GM21515 (cell line): ENCODE measurements at regions not wholly inside any gene's neighbourhood (a gene's known extent, or its start where the extent isn't known, plus 50 kb on each side); places are given as distances from the start of the nearest gene placed in this dataset.

Experiments used
- ATAC-seq: cut with Tn5 transposase; IDR thresholded peaks from one replicate; pipeline ENCODE4 v1.9.1; 2021; ENCODE audit not compliant: unreplicated experiment

DNA sequence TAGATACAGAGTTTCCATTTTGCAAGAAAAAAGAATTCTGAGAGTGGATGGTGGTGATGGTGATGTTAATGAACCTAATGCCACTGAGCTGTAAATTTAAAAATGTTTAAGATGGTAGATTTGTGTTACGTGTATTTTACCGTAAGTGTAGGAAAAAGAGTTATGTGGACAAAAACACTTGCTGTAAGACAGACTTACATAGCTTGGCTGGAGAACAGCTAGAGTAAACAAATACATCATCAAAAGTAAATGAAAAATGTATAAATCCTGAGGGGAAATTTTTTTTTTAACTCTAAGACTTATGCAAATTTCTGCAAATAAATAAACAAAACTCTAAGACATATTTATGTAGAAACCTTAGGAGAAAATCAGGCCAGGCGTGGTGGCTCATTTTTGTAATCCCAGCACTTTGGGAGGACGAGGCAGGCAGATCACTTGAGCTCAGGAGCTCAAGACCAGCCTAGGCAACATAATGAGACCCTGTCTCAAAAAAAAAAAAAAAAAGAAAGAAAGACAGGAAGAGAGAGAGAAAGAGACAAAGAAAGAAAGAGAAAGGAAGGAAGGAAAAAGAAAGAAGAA, 66.2 kb upstream of the CDK13 start:
- ATAC-seq = no peak

DNA sequence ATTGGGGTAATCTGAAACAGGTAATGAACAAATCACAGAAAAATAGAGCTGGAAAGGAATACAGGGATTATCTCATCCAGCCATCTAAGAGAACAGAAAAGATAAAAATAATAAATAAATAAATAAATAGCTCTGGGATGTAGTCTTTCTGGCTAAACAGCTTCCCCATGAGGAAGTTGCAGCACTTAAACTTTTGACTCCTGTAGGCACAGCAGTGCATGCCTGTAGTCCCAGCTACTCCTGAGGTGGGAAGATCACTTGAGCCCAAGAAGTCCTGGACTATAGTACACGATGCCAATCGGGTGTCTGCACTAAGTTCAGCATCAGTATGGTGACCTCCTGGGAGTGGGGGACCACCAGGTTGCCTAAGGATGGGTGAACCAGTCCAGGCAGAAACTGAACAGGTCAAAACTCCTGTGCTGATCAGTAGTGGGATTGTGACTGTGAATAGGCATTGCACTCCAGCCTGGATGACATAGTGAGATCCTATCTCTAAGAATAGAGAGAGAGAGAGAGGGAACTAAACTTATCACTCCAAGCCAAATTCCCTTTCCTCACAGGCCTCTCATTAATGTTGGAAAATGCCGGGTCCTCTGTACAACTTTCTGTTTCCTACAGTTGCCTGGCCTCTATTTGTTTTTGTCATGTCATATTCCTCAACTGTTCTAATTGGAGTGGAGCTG, 61.7 kb upstream of the CDK13 start:
- ATAC-seq = no peak

DNA sequence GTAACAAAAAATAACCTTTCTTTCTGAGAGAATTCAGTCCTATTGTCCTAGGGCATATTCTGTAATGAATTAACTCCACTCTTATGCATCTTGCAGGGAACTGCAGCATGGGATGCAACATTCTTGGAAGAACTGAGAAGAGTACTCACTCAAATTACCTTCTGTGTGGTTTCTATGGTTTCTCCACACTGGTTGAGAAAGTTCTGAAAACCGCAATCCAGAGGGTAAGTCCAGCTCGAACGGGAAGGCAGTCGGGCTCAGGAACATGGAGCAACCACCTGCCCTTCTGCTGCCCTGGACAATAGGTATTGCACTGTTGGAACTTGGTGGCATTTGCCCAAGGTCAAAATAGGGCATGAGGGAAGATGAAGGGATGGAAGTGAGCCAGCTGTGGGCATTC, 59.6 kb upstream of the CDK13 start:
- no peak for ATAC-seq

DNA sequence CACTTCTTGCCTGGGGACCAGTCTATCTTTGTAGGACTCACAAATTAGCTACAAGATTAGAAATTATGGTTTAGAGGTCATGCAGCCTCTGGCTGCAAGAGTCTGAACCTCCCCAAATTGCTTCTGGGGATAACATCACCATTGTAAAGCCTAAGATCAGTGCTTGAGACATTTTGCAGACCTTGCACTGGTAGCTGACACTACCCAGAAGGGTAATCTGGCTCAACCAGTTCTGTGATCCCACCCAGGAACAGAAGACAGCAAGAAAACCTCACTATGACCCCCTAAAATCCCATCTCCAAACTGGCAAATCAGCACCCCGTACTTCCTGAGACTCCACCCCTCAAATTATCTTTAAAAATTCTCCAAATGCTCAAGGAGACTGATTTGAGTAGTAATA, 58.2 kb upstream of the CDK13 start:
- no peak for ATAC-seq

DNA sequence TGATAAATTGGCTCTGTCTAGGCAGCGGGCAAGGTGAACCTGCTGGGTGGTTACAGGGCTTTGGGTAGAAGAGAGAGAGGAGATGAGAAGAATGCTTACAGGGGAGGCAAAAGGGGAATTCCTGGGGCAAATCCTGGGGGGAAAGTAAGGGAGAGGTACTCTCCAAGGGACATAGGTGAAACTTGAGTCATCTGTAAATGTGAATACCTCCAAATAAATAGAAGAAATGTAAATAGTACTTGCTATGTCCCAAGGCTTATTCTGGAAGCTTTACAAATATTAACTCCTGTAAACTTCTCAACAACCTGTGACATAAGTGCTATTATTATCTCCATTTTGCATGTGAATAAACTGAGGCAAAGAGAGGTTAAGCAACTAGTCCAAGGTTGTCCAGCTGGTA, 57.7 kb upstream of the CDK13 start:
- ATAC-seq = no peak

DNA sequence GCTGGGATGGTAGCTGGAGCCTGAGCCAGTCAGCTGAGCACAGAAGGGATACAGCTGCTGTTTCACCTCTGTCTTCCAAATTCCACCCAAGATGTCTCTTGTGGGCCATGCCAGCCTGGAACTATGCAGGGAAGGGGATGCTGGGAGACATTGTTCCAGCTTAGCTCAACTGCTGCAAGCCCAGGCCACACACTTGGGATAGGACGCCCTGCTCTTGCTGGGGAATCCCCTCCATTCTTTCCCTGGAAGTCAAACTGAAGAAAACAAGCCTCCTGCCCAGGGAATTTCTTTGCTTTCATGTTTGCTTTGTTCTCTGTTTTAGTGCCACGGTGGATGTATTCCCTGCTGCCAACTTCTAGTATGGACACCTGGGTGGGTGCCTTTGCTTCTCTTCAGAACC, 55.2 kb upstream of the CDK13 start:
- ATAC-seq = no peak

DNA sequence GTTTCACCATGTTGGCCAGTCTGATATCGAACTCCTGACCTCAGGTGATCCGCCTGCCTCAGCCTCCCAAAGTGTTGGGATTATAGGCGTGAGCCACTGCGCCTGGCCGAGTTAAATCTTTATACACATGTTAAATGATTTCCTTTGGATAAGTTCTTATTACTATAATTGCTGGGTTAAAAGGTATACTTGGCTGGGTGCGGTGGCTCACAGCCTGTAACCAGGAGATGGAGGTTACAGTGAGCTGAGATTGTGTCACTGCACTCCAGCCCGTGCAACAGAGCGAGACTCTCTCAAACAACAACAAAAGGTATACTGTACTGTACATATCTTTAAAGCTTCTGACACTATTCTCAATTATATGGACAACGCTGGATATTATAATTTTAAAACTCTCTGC, 53.2 kb upstream of the CDK13 start:
- no peak for ATAC-seq

DNA sequence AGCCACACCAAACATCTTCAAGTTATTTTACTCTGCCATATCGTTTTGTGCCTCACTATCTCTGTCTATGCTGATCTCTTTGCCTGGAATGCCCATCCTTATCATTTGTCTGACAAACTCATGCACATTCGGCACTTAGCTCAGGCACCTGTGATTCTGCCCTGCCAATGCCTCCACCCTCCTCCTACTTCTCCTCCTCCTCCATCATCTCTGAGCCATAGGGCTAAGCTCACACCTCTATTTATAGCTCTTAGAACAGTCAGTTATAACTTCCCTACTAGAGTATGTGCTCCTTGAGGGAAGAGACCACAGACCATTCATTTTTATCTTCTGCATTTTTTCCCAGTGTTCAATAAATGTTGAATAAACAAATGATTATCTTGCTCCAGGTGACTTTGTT, 51.2 kb upstream of the CDK13 start:
- ATAC-seq = no peak
